Keratinocyte (primary cell): ENCODE measurements at regions not wholly inside any gene's neighbourhood (a gene's known extent, or its start where the extent isn't known, plus 50 kb on each side); places are given as distances from the start of the nearest gene placed in this dataset.

ENCODE experiments used
- DNase-seq: peaks from one replicate; pipeline ENCODE4 v3.0.0-alpha.2; 2011; ENCODE audit warnings: low read depth, missing footprints, low spot score
- FAIRE-seq: peaks from 2 replicates; lab custom pipeline; 2011; peaks lifted over from hg19 to GRCh38; lab: Jason Lieb, UNC
- H2AFZ ChIP-seq: 2 replicates; pipeline ENCODE4 v1.6.0; 2012; ENCODE audit warnings: low read length, control low read depth, inconsistent platforms; ENCODE audit not compliant: control insufficient read depth
- H3K27ac ChIP-seq: 2 replicates; pipeline ENCODE4 v1.5.1; 2011; ENCODE audit warnings: low read length; ENCODE audit not compliant: control insufficient read depth, insufficient read depth
- H3K27me3 ChIP-seq: 3 replicates; pipeline ENCODE4 v1.6.0; 2011; ENCODE audit warnings: low read length; ENCODE audit not compliant: control insufficient read depth, insufficient read depth; ENCODE audit errors: extremely low read depth
- H3K36me3 ChIP-seq, 2 experiments: 2 replicates in 1 of 2; 3 replicates in 1 of 2; pipeline ENCODE4 v1.5.1; 2011; ENCODE audit warnings: low read length in 2 of 2, mild to moderate bottlenecking in 1 of 2; ENCODE audit not compliant: control insufficient read depth in 2 of 2, insufficient read depth in 2 of 2; ENCODE audit errors: extremely low read depth in 1 of 2
- H3K4me1 ChIP-seq: 3 replicates; pipeline ENCODE4 v1.5.1; 2011; ENCODE audit warnings: low read length; ENCODE audit not compliant: control insufficient read depth, insufficient read depth; ENCODE audit errors: extremely low read depth
- H3K4me2 ChIP-seq: 3 replicates; pipeline ENCODE4 v1.6.0; 2011; ENCODE audit warnings: low read depth, low read length; ENCODE audit not compliant: control insufficient read depth, insufficient read depth; ENCODE audit errors: extremely low read depth
- H3K4me3 ChIP-seq, 3 experiments: fragments of 200-600 bp in 1 of 3; sonication (generic) in 1 of 3; 2 replicates in 2 of 3; 3 replicates in 1 of 3; pipeline ENCODE4 v1.5.1; 2011 to 2016; ENCODE audit warnings: low read length in 3 of 3, mild to moderate bottlenecking in 3 of 3, control low read depth in 2 of 3, inconsistent platforms in 1 of 3, low read depth in 1 of 3, mixed read lengths in 1 of 3, mixed run types in 1 of 3, moderate library complexity in 1 of 3; ENCODE audit not compliant: control insufficient read depth in 2 of 3, insufficient read depth in 2 of 3; ENCODE audit errors: extremely low read depth in 1 of 3
- H3K79me2 ChIP-seq: 2 replicates; pipeline ENCODE4 v1.6.0; 2012; ENCODE audit warnings: low read length; ENCODE audit not compliant: control insufficient read depth, insufficient read depth
- H3K9ac ChIP-seq: 3 replicates; pipeline ENCODE4 v1.6.0; 2011; ENCODE audit warnings: low read length; ENCODE audit not compliant: control insufficient read depth, insufficient read depth; ENCODE audit errors: extremely low read depth
- H3K9me1 ChIP-seq: 3 replicates; pipeline ENCODE4 v1.6.0; 2011; ENCODE audit warnings: low read length; ENCODE audit not compliant: control insufficient read depth, insufficient read depth; ENCODE audit errors: extremely low read depth
- H3K9me3 ChIP-seq: 2 replicates; pipeline ENCODE4 v1.5.1; 2012; ENCODE audit warnings: low read depth, low read length; ENCODE audit not compliant: control insufficient read depth
- H4K20me1 ChIP-seq: 3 replicates; pipeline ENCODE4 v1.6.0; 2011; ENCODE audit warnings: low read length; ENCODE audit not compliant: control insufficient read depth, insufficient read depth; ENCODE audit errors: extremely low read depth
- CTCF ChIP-seq, 3 experiments: IDR thresholded peaks in 1 of 3; conservative IDR thresholded peaks in 1 of 3; optimal IDR thresholded peaks in 1 of 3; 2 replicates in 2 of 3; 3 replicates in 1 of 3; pipeline versions ENCODE3 to v1.5.1; 2011; ENCODE audit warnings: low read length in 3 of 3, mild to moderate bottlenecking in 3 of 3, moderate library complexity in 2 of 3, control low read depth in 1 of 3, inconsistent platforms in 1 of 3; ENCODE audit not compliant: insufficient read depth in 2 of 3; ENCODE audit errors: extremely low read depth in 1 of 3
- EZH2 ChIP-seq: IDR thresholded peaks from one replicate; pipeline ENCODE4 v1.6.1; 2012; ENCODE audit warnings: inconsistent platforms, mild to moderate bottlenecking, low read length, moderate library complexity
- dilution Hi-C: fragments of 300-500 bp; cut with MboI; formaldehyde crosslinking; loops from one replicate; pipeline ENCODE4 v1.7.0; 2020; ENCODE audit warnings: low sequenced_read_pairs; ENCODE audit not compliant: extremely low pct_ligation_motif_present

- FAIRE-seq, result no peak
- dilution Hi-C loops, result no loop called here
- TF ChIP-seq CTCF (optimal IDR thresholded peaks at IDR 0.05 in 1 of 3, IDR thresholded peaks at IDR 0.05 in 1 of 3, conservative IDR thresholded peaks at IDR 0.05 in 1 of 3; ENCODE audit: extremely low read depth in 1 of 3, insufficient read depth in 2 of 3, low read length in 3 of 3), result no peak
- no peak for TF ChIP-seq EZH2
Measured at GRCh38 chr3:76834657-76835056, 205.2 kb upstream of the ROBO2 start.

GRCh38 chr3:76841747-76842146 lies 198.2 kb upstream of the ROBO2 start:
- no peaks in the 10 kb centered on the region for H3K27me3 ChIP-seq
- no peaks in the 10 kb centered on the region for H3K9me1 ChIP-seq
- no peak overlapping the region for H2AFZ ChIP-seq
- no peaks in the 10 kb centered on the region for H4K20me1 ChIP-seq
- no peaks in the 10 kb centered on the region for H3K36me3 ChIP-seq
- H3K79me2 ChIP-seq, result no peaks in the 10 kb centered on the region
- no peak overlapping the region for H3K4me3 ChIP-seq
- no peak for DNase-seq
- dilution Hi-C loops, result no loop called here
- H3K4me2 ChIP-seq, result no peak overlapping the region
- no peaks in the 10 kb centered on the region for H3K4me1 ChIP-seq
- H3K27ac ChIP-seq, result no peak overlapping the region
- no peak for FAIRE-seq
- no peak overlapping the region for H3K9ac ChIP-seq
- no peak for TF ChIP-seq EZH2
- no peak for TF ChIP-seq CTCF (optimal IDR thresholded peaks at IDR 0.05 in 1 of 3, IDR thresholded peaks at IDR 0.05 in 1 of 3, conservative IDR thresholded peaks at IDR 0.05 in 1 of 3; ENCODE audit: extremely low read depth in 1 of 3, insufficient read depth in 2 of 3, low read length in 3 of 3)
- no peaks in the 10 kb centered on the region for H3K9me3 ChIP-seq

More at GRCh38 chr3:76834657-76835056, 205.2 kb upstream of the ROBO2 start:
- no peak overlapping the region for H3K27ac ChIP-seq
- H3K4me1 ChIP-seq, result no peaks in the 10 kb centered on the region
- H3K9ac ChIP-seq, result no peak overlapping the region
- H4K20me1 ChIP-seq, result no peaks in the 10 kb centered on the region
- no peaks in the 10 kb centered on the region for H3K36me3 ChIP-seq
- H3K4me3 ChIP-seq, result no peak overlapping the region
- DNase-seq, result no peak
- H3K27me3 ChIP-seq, result no peaks in the 10 kb centered on the region
- no peak overlapping the region for H2AFZ ChIP-seq
- H3K9me3 ChIP-seq, result no peaks in the 10 kb centered on the region
- no peak overlapping the region for H3K4me2 ChIP-seq
- H3K79me2 ChIP-seq, result no peaks in the 10 kb centered on the region
- H3K9me1 ChIP-seq, result no peaks in the 10 kb centered on the region
